Omental fat pad (tissue), 3 donors: ENCODE measurements at regions not wholly inside any gene's neighbourhood (a gene's known extent, or its start where the extent isn't known, plus 50 kb on each side); places are given as distances from the start of the nearest gene placed in this dataset.

Experiments
- ATAC-seq: fragments of 150-250 bp; one replicate; pipeline ENCODE4 v1.9.1; 2016; ENCODE audit warnings: mild to moderate bottlenecking, moderate library complexity; ENCODE audit not compliant: low FRiP score
- DNase-seq: peaks from one replicate; pipeline ENCODE4 v3.0.0-alpha.2; 2019; ENCODE audit warnings: low spot score
- TF ChIP-seq, protein P1 (sequence below), 3 donors: fragments of 450-650 bp; IDR thresholded peaks; one replicate each; pipeline ENCODE4 v1.5.1; 2016 to 2017; ENCODE audit warnings: antibody characterized with exemption in 3 of 3, mild to moderate bottlenecking in 3 of 3, moderate library complexity in 2 of 3

- no peak for ATAC-seq
- TF ChIP-seq, protein P1, sequence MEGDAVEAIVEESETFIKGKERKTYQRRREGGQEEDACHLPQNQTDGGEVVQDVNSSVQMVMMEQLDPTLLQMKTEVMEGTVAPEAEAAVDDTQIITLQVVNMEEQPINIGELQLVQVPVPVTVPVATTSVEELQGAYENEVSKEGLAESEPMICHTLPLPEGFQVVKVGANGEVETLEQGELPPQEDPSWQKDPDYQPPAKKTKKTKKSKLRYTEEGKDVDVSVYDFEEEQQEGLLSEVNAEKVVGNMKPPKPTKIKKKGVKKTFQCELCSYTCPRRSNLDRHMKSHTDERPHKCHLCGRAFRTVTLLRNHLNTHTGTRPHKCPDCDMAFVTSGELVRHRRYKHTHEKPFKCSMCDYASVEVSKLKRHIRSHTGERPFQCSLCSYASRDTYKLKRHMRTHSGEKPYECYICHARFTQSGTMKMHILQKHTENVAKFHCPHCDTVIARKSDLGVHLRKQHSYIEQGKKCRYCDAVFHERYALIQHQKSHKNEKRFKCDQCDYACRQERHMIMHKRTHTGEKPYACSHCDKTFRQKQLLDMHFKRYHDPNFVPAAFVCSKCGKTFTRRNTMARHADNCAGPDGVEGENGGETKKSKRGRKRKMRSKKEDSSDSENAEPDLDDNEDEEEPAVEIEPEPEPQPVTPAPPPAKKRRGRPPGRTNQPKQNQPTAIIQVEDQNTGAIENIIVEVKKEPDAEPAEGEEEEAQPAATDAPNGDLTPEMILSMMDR (IDR thresholded peaks at IDR 0.05) = no peak
- DNase-seq = no peak
Measured at GRCh38 chr4:62328526-62328925, 1128.4 kb downstream of the ADGRL3 start.

DNA sequence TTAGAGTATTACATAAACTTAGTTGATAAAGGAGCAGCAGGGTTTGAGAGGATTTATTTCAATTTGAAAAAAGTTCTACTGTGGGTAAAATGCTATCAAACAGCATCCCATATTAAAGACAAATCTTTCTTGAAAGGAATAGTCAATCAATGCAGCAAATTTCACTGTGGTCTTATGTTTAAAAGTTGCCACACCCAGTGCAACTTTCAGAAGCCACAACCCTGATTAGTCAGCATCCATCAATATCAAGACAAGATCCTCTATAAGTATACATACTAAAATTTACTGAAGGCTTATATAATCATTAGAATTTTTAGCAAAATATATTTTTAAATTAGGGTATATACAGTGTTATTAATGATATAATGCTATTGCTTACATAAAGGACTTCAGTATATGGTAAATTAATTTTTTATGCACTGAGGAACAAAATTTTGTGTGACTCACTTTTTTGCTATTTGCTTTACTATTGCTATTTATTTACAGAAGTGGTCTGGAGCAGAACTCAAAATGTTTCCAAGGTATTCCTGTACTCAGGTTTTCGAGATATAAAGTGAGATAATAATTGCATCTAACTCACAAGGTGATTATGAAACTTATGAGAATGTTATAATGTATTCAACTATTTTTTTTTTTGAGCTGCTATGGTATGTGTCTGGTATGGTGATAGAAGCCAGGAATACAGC, 1127.6 kb downstream of the ADGRL3 start:
- DNase-seq = no peak
- ATAC-seq = no peak
- TF ChIP-seq, protein P1 (IDR thresholded peaks at IDR 0.05) = no peak

GRCh38 chr4:62324215-62324614, 1124.1 kb downstream of the ADGRL3 start:
- TF ChIP-seq, protein P1 (IDR thresholded peaks at IDR 0.05) = no peak
- ATAC-seq = no peak
- no peak for DNase-seq

DNA sequence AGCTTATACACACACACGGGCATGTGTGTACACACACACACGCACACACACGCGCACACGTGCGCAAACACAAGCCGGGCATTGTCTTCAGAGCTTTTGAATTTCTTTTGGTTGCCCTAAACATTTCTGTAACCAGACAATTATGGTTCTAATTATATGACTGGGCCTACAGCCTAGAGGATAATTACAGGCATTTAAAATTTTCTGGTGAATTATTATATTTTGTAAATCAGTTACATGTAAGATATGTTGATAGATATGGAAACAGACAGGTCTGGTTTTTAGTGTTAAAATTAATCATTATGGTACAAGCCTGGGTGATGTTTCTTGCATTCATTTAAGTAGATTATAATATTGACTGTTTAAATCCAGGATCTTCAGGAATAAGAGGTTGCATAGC, 1120.5 kb downstream of the ADGRL3 start:
- ATAC-seq = no peak
- no peak for DNase-seq
- TF ChIP-seq, protein P1 (IDR thresholded peaks at IDR 0.05) = no peak

GRCh38 chr4:62302710-62303109, 1102.6 kb downstream of the ADGRL3 start:
- TF ChIP-seq, protein P1 (IDR thresholded peaks at IDR 0.05) = no peak
- ATAC-seq (no peak), DNase-seq (no peak)

DNA sequence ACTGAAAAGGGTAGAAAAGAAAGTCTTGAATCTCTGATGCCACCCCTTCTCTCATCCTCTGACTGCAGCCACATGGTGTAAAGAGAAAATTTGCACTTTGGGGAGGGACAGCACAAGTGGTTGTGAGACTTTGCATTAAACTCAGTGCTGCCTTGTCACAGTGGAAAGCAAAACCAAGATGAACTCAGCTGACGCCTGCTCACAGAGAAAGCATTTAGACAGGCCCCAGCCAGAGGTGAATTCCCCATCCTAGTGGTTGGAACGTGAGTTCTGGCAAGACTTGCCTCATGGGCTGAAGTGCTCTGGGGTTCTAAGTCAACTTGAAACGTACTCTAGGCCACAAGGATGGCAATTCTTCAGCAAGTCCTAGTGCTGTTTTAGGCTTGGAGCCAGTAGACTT, 1101.4 kb downstream of the ADGRL3 start:
- ATAC-seq = no peak
- TF ChIP-seq, protein P1 (IDR thresholded peaks at IDR 0.05) = no peak
- DNase-seq = no peak

GRCh38 chr4:62293551-62293950, 1093.4 kb downstream of the ADGRL3 start:
- TF ChIP-seq, protein P1 (IDR thresholded peaks at IDR 0.05) = no peak
- DNase-seq = no peak
- ATAC-seq = no peak
